ENCODE measurements at regions not wholly inside any gene's neighbourhood (a gene's known extent, or its start where the extent isn't known, plus 50 kb on each side); places are given as distances from the start of the nearest gene placed in this dataset.

GRCh38 chr2:67462738-67463496 is 65.8 kb downstream of the ETAA1 start:
- Histone ChIP-seq H3K9me3 (ENCODE audit: control insufficient read depth, low read depth, low read length) (no peaks in the 10 kb centered on the region), H3K4me3 (ENCODE audit: low read length) (no peak overlapping the region), H3K9ac (ENCODE audit: low read length) (no peak overlapping the region)

GRCh38 chr2:67463810-67464209 is 66.7 kb downstream of the ETAA1 start:
- no peak overlapping the region for H3K9ac ChIP-seq (ENCODE audit: low read length)

More at GRCh38 chr2:67462738-67463496, 65.8 kb downstream of the ETAA1 start:
- Histone ChIP-seq H3K4me1 (ENCODE audit: control insufficient read depth, low read depth, low read length) (no peaks in the 10 kb centered on the region), H3K27ac (ENCODE audit: low read length) (no peak overlapping the region), H3K36me3 (ENCODE audit: control insufficient read depth, low read depth, low read length) (no peaks in the 10 kb centered on the region), H3K27me3 (ENCODE audit: control insufficient read depth, insufficient read depth, low read length) (no peaks in the 10 kb centered on the region)

GRCh38 chr2:67465623-67466022 is 68.5 kb downstream of the ETAA1 start:
- Histone ChIP-seq H3K36me3 (ENCODE audit: control insufficient read depth, low read depth, low read length) (no peaks in the 10 kb centered on the region), H3K27ac (ENCODE audit: low read length) (no peak overlapping the region), H3K4me3 (ENCODE audit: low read length) (no peak overlapping the region), H3K27me3 (ENCODE audit: control insufficient read depth, insufficient read depth, low read length) (no peaks in the 10 kb centered on the region), H3K9ac (ENCODE audit: low read length) (no peak overlapping the region), H3K4me1 (ENCODE audit: control insufficient read depth, low read depth, low read length) (no peaks in the 10 kb centered on the region), H3K9me3 (ENCODE audit: control insufficient read depth, low read depth, low read length) (no peaks in the 10 kb centered on the region)

More at GRCh38 chr2:67463810-67464209, 66.7 kb downstream of the ETAA1 start:
- Histone ChIP-seq H3K27ac (ENCODE audit: low read length) (no peak overlapping the region), H3K4me1 (ENCODE audit: control insufficient read depth, low read depth, low read length) (no peaks in the 10 kb centered on the region), H3K4me3 (ENCODE audit: low read length) (no peak overlapping the region), H3K9me3 (ENCODE audit: control insufficient read depth, low read depth, low read length) (no peaks in the 10 kb centered on the region), H3K27me3 (ENCODE audit: control insufficient read depth, insufficient read depth, low read length) (no peaks in the 10 kb centered on the region), H3K36me3 (ENCODE audit: control insufficient read depth, low read depth, low read length) (no peaks in the 10 kb centered on the region)

- Histone ChIP-seq H3K4me3 (ENCODE audit: low read length) (no peak overlapping the region), H3K4me1 (ENCODE audit: control insufficient read depth, low read depth, low read length) (no peaks in the 10 kb centered on the region), H3K27me3 (ENCODE audit: control insufficient read depth, insufficient read depth, low read length) (no peaks in the 10 kb centered on the region), H3K36me3 (ENCODE audit: control insufficient read depth, low read depth, low read length) (no peaks in the 10 kb centered on the region), H3K9ac (ENCODE audit: low read length) (no peak overlapping the region), H3K9me3 (ENCODE audit: control insufficient read depth, low read depth, low read length) (no peaks in the 10 kb centered on the region), H3K27ac (ENCODE audit: low read length) (no peak overlapping the region)
Measured at GRCh38 chr2:67466734-67467133, 69.6 kb downstream of the ETAA1 start.

- Histone ChIP-seq H3K36me3 (ENCODE audit: control insufficient read depth, low read depth, low read length) (no peaks in the 10 kb centered on the region), H3K9me3 (ENCODE audit: control insufficient read depth, low read depth, low read length) (no peaks in the 10 kb centered on the region), H3K4me3 (ENCODE audit: low read length) (no peak overlapping the region), H3K9ac (ENCODE audit: low read length) (no peak overlapping the region), H3K4me1 (ENCODE audit: control insufficient read depth, low read depth, low read length) (no peaks in the 10 kb centered on the region), H3K27ac (ENCODE audit: low read length) (no peak overlapping the region), H3K27me3 (ENCODE audit: control insufficient read depth, insufficient read depth, low read length) (no peaks in the 10 kb centered on the region)
Measured at GRCh38 chr2:67471681-67472080, 74.5 kb downstream of the ETAA1 start.

- Histone ChIP-seq H3K27ac (ENCODE audit: low read length) (no peak overlapping the region), H3K4me1 (ENCODE audit: control insufficient read depth, low read depth, low read length) (peaks cover 7% of the 10 kb centered on the region), H3K4me3 (ENCODE audit: low read length) (no peak overlapping the region), H3K36me3 (ENCODE audit: control insufficient read depth, low read depth, low read length) (no peaks in the 10 kb centered on the region), H3K27me3 (ENCODE audit: control insufficient read depth, insufficient read depth, low read length) (no peaks in the 10 kb centered on the region), H3K9ac (ENCODE audit: low read length) (no peak overlapping the region), H3K9me3 (ENCODE audit: control insufficient read depth, low read depth, low read length) (no peaks in the 10 kb centered on the region)
Measured at GRCh38 chr2:67476809-67477790, 80.0 kb downstream of the ETAA1 start.

GRCh38 chr2:67479261-67479660 is 82.1 kb downstream of the ETAA1 start:
- Histone ChIP-seq H3K4me1 (ENCODE audit: control insufficient read depth, low read depth, low read length) (peaks cover 7% of the 10 kb centered on the region), H3K27me3 (ENCODE audit: control insufficient read depth, insufficient read depth, low read length) (no peaks in the 10 kb centered on the region), H3K27ac (ENCODE audit: low read length) (no peak overlapping the region), H3K9me3 (ENCODE audit: control insufficient read depth, low read depth, low read length) (no peaks in the 10 kb centered on the region), H3K9ac (ENCODE audit: low read length) (no peak overlapping the region), H3K36me3 (ENCODE audit: control insufficient read depth, low read depth, low read length) (no peaks in the 10 kb centered on the region), H3K4me3 (ENCODE audit: low read length) (no peak overlapping the region)

- no peaks in the 10 kb centered on the region for H3K27me3 ChIP-seq (ENCODE audit: control insufficient read depth, insufficient read depth, low read length)
- H3K27ac ChIP-seq (ENCODE audit: low read length): no peak overlapping the region
- H3K9me3 ChIP-seq (ENCODE audit: control insufficient read depth, low read depth, low read length): no peaks in the 10 kb centered on the region
- H3K9ac ChIP-seq (ENCODE audit: low read length): no peak overlapping the region
- H3K4me3 ChIP-seq (ENCODE audit: low read length): no peak overlapping the region
- no peaks in the 10 kb centered on the region for H3K4me1 ChIP-seq (ENCODE audit: control insufficient read depth, low read depth, low read length)
- no peaks in the 10 kb centered on the region for H3K36me3 ChIP-seq (ENCODE audit: control insufficient read depth, low read depth, low read length)
Measured at GRCh38 chr2:67485431-67485830, 88.3 kb downstream of the ETAA1 start.

GRCh38 chr2:67486041-67486796 is 89.1 kb downstream of the ETAA1 start:
- Histone ChIP-seq H3K9ac (ENCODE audit: low read length) (no peak overlapping the region), H3K9me3 (ENCODE audit: control insufficient read depth, low read depth, low read length) (no peaks in the 10 kb centered on the region), H3K4me3 (ENCODE audit: low read length) (no peak overlapping the region), H3K4me1 (ENCODE audit: control insufficient read depth, low read depth, low read length) (no peaks in the 10 kb centered on the region), H3K27ac (ENCODE audit: low read length) (no peak overlapping the region), H3K36me3 (ENCODE audit: control insufficient read depth, low read depth, low read length) (no peaks in the 10 kb centered on the region), H3K27me3 (ENCODE audit: control insufficient read depth, insufficient read depth, low read length) (no peaks in the 10 kb centered on the region)

- Histone ChIP-seq H3K9me3 (ENCODE audit: control insufficient read depth, low read depth, low read length) (no peaks in the 10 kb centered on the region), H3K36me3 (ENCODE audit: control insufficient read depth, low read depth, low read length) (no peaks in the 10 kb centered on the region), H3K27ac (ENCODE audit: low read length) (no peak overlapping the region), H3K4me1 (ENCODE audit: control insufficient read depth, low read depth, low read length) (no peaks in the 10 kb centered on the region), H3K4me3 (ENCODE audit: low read length) (no peak overlapping the region), H3K9ac (ENCODE audit: low read length) (no peak overlapping the region), H3K27me3 (ENCODE audit: control insufficient read depth, insufficient read depth, low read length) (no peaks in the 10 kb centered on the region)
Measured at GRCh38 chr2:67487993-67488392, 90.9 kb downstream of the ETAA1 start.

- H3K4me3 ChIP-seq (ENCODE audit: low read length): no peak overlapping the region
- no peaks in the 10 kb centered on the region for H3K9me3 ChIP-seq (ENCODE audit: control insufficient read depth, low read depth, low read length)
- no peaks in the 10 kb centered on the region for H3K27me3 ChIP-seq (ENCODE audit: control insufficient read depth, insufficient read depth, low read length)
- no peaks in the 10 kb centered on the region for H3K4me1 ChIP-seq (ENCODE audit: control insufficient read depth, low read depth, low read length)
- no peak overlapping the region for H3K27ac ChIP-seq (ENCODE audit: low read length)
- no peak overlapping the region for H3K9ac ChIP-seq (ENCODE audit: low read length)
- H3K36me3 ChIP-seq (ENCODE audit: control insufficient read depth, low read depth, low read length): no peaks in the 10 kb centered on the region
Measured at GRCh38 chr2:67489396-67489795, 92.3 kb downstream of the ETAA1 start.

All from iPS-18a (cell line).